Neuronal stem cell (in vitro differentiated cells): ENCODE measurements at regions not wholly inside any gene's neighbourhood (a gene's known extent, or its start where the extent isn't known, plus 50 kb on each side); places are given as distances from the start of the nearest gene placed in this dataset.

Experiments used
- DNase-seq: peaks from one replicate; pipeline ENCODE4 v3.0.0-alpha.2; 2013; ENCODE audit warnings: low spot score
- H2AFZ ChIP-seq: one replicate; pipeline ENCODE4 v1.6.1; 2013; ENCODE audit warnings: mild to moderate bottlenecking, low read length, inconsistent platforms
- H2AK5ac ChIP-seq: 2 replicates; pipeline ENCODE4 v1.6.1; 2013; ENCODE audit warnings: low read depth, mild to moderate bottlenecking, inconsistent platforms, low read length, moderate library complexity, mixed read lengths
- H2BK120ac ChIP-seq: 2 replicates; pipeline ENCODE4 v1.6.1; 2013; ENCODE audit warnings: low read depth, mild to moderate bottlenecking, inconsistent platforms, low read length, moderate library complexity, mixed read lengths
- H2BK12ac ChIP-seq: one replicate; pipeline ENCODE4 v1.6.1; 2013; ENCODE audit warnings: low read length, inconsistent platforms
- H2BK15ac ChIP-seq: 2 replicates; pipeline ENCODE4 v1.6.1; 2013; ENCODE audit warnings: mild to moderate bottlenecking, low read length, inconsistent platforms, mixed read lengths
- H2BK5ac ChIP-seq: one replicate; pipeline ENCODE4 v1.6.1; 2013; ENCODE audit warnings: inconsistent platforms, mild to moderate bottlenecking, low read length, moderate library complexity
- H3K14ac ChIP-seq: one replicate; pipeline ENCODE4 v1.6.1; 2013; ENCODE audit warnings: low read length, inconsistent platforms
- H3K18ac ChIP-seq: 2 replicates; pipeline ENCODE4 v1.6.1; 2013; ENCODE audit warnings: low read length, inconsistent platforms
- H3K23ac ChIP-seq: 2 replicates; pipeline ENCODE4 v1.6.1; 2013; ENCODE audit warnings: low read depth, mild to moderate bottlenecking, mixed read lengths, low read length, inconsistent platforms; ENCODE audit not compliant: poor library complexity
- H3K27ac ChIP-seq: replicated peaks from 3 replicates; pipeline ENCODE4 v1.5.1; 2013; ENCODE audit warnings: low read length, inconsistent platforms
- H3K27me3 ChIP-seq, 3 experiments: 2 replicates each; pipeline ENCODE4 v1.6.1; 2013; ENCODE audit warnings: low read length in 3 of 3, mild to moderate bottlenecking in 2 of 3, inconsistent platforms in 1 of 3, low read depth in 1 of 3, mixed read lengths in 1 of 3, moderate library complexity in 1 of 3; ENCODE audit not compliant: control insufficient read depth in 3 of 3, insufficient read depth in 3 of 3
- H3K36me3 ChIP-seq, 2 donors: replicated peaks in 1 of 2; 2 replicates each; pipeline ENCODE4 v1.6.1; 2013; ENCODE audit warnings: low read length in 2 of 2; ENCODE audit not compliant: control insufficient read depth in 2 of 2, insufficient read depth in 2 of 2
- H3K4ac ChIP-seq: 2 replicates; pipeline ENCODE4 v1.6.1; 2013; ENCODE audit warnings: inconsistent platforms, mild to moderate bottlenecking, low read length, moderate library complexity
- H3K4me1 ChIP-seq, 2 donors: 1 replicate in 1 of 2; 2 replicates in 1 of 2; pipeline ENCODE4 v1.6.1; 2013; ENCODE audit warnings: low read length in 2 of 2, low read depth in 1 of 2; ENCODE audit not compliant: control insufficient read depth in 2 of 2, insufficient read depth in 1 of 2
- H3K4me2 ChIP-seq: one replicate; pipeline ENCODE4 v1.6.1; 2013; ENCODE audit warnings: mild to moderate bottlenecking, low read length, inconsistent platforms; ENCODE audit not compliant: insufficient read depth, poor library complexity, severe bottlenecking
- H3K4me3 ChIP-seq, 2 donors: 2 replicates each; pipeline ENCODE4 v1.5.1; 2013; ENCODE audit warnings: low read length in 2 of 2, mild to moderate bottlenecking in 2 of 2, inconsistent platforms in 1 of 2, moderate library complexity in 1 of 2
- H3K79me1 ChIP-seq: one replicate; pipeline ENCODE4 v1.6.1; 2013; ENCODE audit warnings: low read depth, mild to moderate bottlenecking, inconsistent platforms, low read length, moderate library complexity
- H3K9ac ChIP-seq: one replicate; pipeline ENCODE4 v1.6.1; 2013; ENCODE audit warnings: mild to moderate bottlenecking, low read depth, low read length, inconsistent platforms; ENCODE audit not compliant: poor library complexity
- H3K9me3 ChIP-seq, 2 donors: replicated peaks in 1 of 2; 2 replicates each; pipeline versions ENCODE3 to v1.6.1; 2013; ENCODE audit warnings: low read length in 2 of 2, mild to moderate bottlenecking in 2 of 2, inconsistent platforms in 1 of 2, low read depth in 1 of 2, mixed read lengths in 1 of 2, moderate library complexity in 1 of 2; ENCODE audit not compliant: control insufficient read depth in 2 of 2, insufficient read depth in 1 of 2
- H4K8ac ChIP-seq: one replicate; pipeline ENCODE4 v1.6.1; 2013; ENCODE audit warnings: low read depth, mild to moderate bottlenecking, inconsistent platforms, low read length, moderate library complexity
- H4K91ac ChIP-seq: one replicate; pipeline ENCODE4 v1.6.1; 2013; ENCODE audit warnings: low read length, low read depth, mild to moderate bottlenecking, inconsistent platforms; ENCODE audit not compliant: poor library complexity
- WGBS, 2 donors: extraction: QIAGEN DNeasy Blood & Tissue Kit; methylation state at CpG; one replicate each; pipeline ENCODE4 v1.1.7; 2013; ENCODE audit warnings: missing lambda C conversion rate in 2 of 2, mixed read lengths in 1 of 2; ENCODE audit not compliant: insufficient read length in 2 of 2, insufficient replicate concordance in 1 of 2; ENCODE audit errors: extremely low coverage in 2 of 2; 5-methylcytosine and 5-hydroxymethylcytosine counted together

GRCh38 chr5:8961956-8962355 lies 583.9 kb downstream of the SEMA5A start:
- Histone ChIP-seq H3K27ac (no peak overlapping the region), H2BK120ac (no peak overlapping the region), H3K79me1 (no peaks in the 10 kb centered on the region), H2BK5ac (no peak overlapping the region), H2AK5ac (no peak overlapping the region), H3K18ac (no peak overlapping the region), H3K4ac (no peak overlapping the region), H3K4me3 (no peak overlapping the region), H3K36me3 (no peaks in the 10 kb centered on the region), H3K23ac (no peak overlapping the region), H2BK12ac (no peak overlapping the region), H2AFZ (no peak overlapping the region), H3K27me3 (peaks cover 0 to 7% (median 0%) of the 10 kb centered on the region in 3 experiments), H4K91ac (no peak overlapping the region), H3K9ac (no peak overlapping the region), H3K4me1 (peaks cover 0 to 4% of the 10 kb centered on the region in 2 donors), H3K9me3 (peaks cover 0 to 2% of the 10 kb centered on the region in 2 donors), H3K14ac (no peak overlapping the region), H3K4me2 (no peak overlapping the region), H2BK15ac (no peak overlapping the region), H4K8ac (no peak overlapping the region)
- WGBS, 2 donors = no CpG with 5 or more reads among the region's 4 CpGs
- DNase-seq = no peak

- Histone ChIP-seq H4K91ac (no peak overlapping the region), H3K18ac (no peak overlapping the region), H2AFZ (no peak overlapping the region), H2BK12ac (no peak overlapping the region), H2BK5ac (no peak overlapping the region), H3K9ac (no peak overlapping the region), H3K23ac (no peak overlapping the region), H2BK15ac (no peak overlapping the region), H3K4me1 (peaks cover 3 to 6% of the 10 kb centered on the region in 2 donors), H4K8ac (no peak overlapping the region), H3K14ac (no peak overlapping the region), H3K79me1 (no peaks in the 10 kb centered on the region), H3K36me3 (no peaks in the 10 kb centered on the region), H2AK5ac (no peak overlapping the region), H3K27me3 (no peaks in the 10 kb centered on the region), H3K4ac (no peak overlapping the region), H2BK120ac (no peak overlapping the region), H3K4me3 (no peak overlapping the region), H3K9me3 (peaks cover 0 to 4% of the 10 kb centered on the region in 2 donors), H3K4me2 (no peak overlapping the region), H3K27ac (no peak overlapping the region)
- no CpG with 5 or more reads among the region's 5 CpGs for WGBS, 2 donors
- no peak for DNase-seq
Measured at GRCh38 chr5:8981016-8981415, 564.9 kb downstream of the SEMA5A start.

GRCh38 chr5:8981496-8981895 lies 564.4 kb downstream of the SEMA5A start:
- Histone ChIP-seq H3K9me3 (peaks cover 0 to 4% of the 10 kb centered on the region in 2 donors), H4K91ac (no peak overlapping the region), H2BK12ac (no peak overlapping the region), H2AFZ (no peak overlapping the region), H3K18ac (no peak overlapping the region), H4K8ac (no peak overlapping the region), H3K23ac (no peak overlapping the region), H3K4ac (no peak overlapping the region), H2BK5ac (no peak overlapping the region), H3K4me3 (no peak overlapping the region), H2BK120ac (no peak overlapping the region), H3K4me2 (no peak overlapping the region), H3K14ac (no peak overlapping the region), H3K9ac (no peak overlapping the region), H3K36me3 (no peaks in the 10 kb centered on the region), H3K79me1 (no peaks in the 10 kb centered on the region), H3K27ac (no peak overlapping the region), H3K4me1 (peaks cover 3 to 6% of the 10 kb centered on the region in 2 donors), H2BK15ac (no peak overlapping the region), H2AK5ac (no peak overlapping the region), H3K27me3 (no peaks in the 10 kb centered on the region)
- DNase-seq = no peak
- no CpG with 5 or more reads among the region's 1 CpG for WGBS, 2 donors

- Histone ChIP-seq H3K4me2 (no peak overlapping the region), H3K79me1 (no peaks in the 10 kb centered on the region), H3K18ac (no peak overlapping the region), H3K4me3 (no peak overlapping the region), H2BK15ac (no peak overlapping the region), H3K9me3 (peaks cover 0 to 4% of the 10 kb centered on the region in 2 donors), H3K27ac (no peak overlapping the region), H3K4ac (no peak overlapping the region), H2AFZ (no peak overlapping the region), H2BK12ac (no peak overlapping the region), H3K27me3 (no peaks in the 10 kb centered on the region), H3K23ac (no peak overlapping the region), H3K4me1 (peaks cover 0 to 2% of the 10 kb centered on the region in 2 donors), H2BK120ac (no peak overlapping the region), H2AK5ac (no peak overlapping the region), H2BK5ac (no peak overlapping the region), H4K8ac (no peak overlapping the region), H3K36me3 (no peaks in the 10 kb centered on the region), H3K14ac (no peak overlapping the region), H4K91ac (no peak overlapping the region), H3K9ac (no peak overlapping the region)
- no CpG with 5 or more reads among the region's 4 CpGs for WGBS, 2 donors
- no peak for DNase-seq
Measured at GRCh38 chr5:8984386-8984785, 561.5 kb downstream of the SEMA5A start.
